NCI-H2107 treated with DMSO at 0.1 percent for 48 hours (cell line): ENCODE measurements at regions not wholly inside any gene's neighbourhood (a gene's known extent, or its start where the extent isn't known, plus 50 kb on each side); places are given as distances from the start of the nearest gene placed in this dataset.
A peak's percentile ranks its signal among the peaks of the same experiment; 100 is the strongest.

ENCODE experiments used
- DNase-seq: peaks from one replicate; lab custom pipeline; 2025; ENCODE audit not compliant: unreplicated experiment; lab: John Stamatoyannopoulos, UW

DNA sequence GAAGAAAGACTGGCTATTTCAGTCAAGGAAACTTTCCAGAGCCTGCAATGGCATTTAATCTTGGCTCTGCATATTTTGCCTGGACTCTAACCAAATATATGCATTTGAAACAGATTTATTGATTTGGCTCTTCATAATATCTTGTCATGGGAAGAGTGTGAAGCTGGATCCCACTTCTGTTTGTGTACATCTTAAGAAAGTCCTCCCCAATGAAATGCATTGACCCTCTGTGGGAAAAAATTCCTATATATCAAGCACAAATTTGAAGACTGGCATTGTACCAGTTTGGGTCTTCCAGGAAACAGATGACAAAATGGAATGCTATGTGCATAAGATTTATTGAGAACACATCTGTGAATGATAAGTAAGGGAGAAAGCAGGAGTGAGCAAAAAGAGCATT is 897.3 kb upstream of the TENM3 start:
- DNase-seq, result no peak

DNA sequence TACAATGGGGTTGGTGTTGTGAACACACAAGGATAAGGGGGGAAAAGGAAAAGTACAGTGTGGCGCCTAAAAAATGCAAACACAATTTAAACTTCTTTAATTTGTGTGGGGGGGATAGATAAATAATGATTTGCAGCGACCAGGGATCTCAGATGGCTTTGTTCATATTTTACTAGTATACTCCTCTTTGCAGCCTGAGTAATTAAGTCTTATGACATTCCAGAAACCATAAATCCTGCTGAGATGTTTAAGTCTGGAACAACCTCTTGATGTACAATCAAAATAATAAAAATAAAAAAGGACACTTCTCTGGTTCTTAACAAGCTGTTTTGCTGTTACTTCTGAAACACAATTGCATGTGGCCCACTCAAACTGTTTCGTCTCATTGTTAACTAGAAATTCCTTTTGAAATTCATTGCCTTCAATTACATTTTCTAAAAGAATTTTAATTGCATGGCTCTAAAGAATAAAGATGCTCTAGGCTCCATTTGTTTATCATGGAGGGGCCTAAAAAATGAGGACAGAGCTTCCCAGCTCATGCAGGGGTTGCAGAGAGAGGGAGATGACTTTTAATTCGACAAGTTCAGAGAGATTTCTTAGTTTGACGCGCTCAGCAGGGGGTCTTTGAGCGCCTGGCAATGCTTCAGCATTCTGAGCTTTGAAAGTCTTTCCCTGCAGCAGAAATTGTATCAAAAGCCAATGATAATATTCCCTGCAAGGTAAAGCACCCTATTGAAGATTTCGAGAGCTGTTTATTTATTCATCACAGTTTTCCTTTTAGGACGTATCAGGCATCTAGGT is 892.4 kb upstream of the TENM3 start:
- DNase-seq, result no peak

DNA sequence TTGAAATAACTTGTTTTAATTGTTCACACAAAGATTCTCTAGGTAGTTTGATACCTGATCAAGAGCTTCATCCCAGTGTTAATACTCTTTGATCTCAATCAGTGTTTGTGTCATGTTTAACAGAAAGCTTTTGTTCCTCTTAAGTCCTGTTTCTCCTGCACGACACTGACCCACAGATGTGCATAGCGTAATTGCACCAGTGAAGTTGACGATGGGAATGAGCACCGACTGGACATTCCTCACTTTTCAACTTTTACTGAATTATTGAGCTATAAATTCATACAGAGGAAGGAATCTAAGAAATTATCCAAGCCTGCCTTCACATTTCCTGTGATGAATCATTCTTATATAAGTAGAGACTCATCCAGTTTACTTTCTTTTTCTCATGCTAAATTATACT is 878.7 kb upstream of the TENM3 start:
- DNase-seq, result no peak

DNA sequence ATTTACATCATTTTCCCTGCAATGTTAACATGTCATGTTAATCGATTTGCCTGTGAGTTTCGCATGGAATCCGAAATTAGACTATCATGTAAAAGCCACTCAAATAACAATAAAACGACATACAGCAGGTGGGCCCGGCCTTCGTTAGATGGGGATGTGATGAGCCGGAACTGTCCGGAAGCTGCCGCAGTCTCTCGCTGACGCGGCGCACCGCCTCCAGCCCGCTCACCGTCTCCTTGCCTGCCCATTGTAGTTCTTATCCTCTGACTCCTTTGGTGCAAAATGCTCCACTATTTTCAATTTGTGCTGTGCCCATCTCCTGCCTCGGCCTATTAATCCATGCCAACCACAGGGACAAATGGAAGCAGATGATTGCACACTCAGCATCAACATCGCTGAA is 877.5 kb upstream of the TENM3 start:
- no peak for DNase-seq

DNA sequence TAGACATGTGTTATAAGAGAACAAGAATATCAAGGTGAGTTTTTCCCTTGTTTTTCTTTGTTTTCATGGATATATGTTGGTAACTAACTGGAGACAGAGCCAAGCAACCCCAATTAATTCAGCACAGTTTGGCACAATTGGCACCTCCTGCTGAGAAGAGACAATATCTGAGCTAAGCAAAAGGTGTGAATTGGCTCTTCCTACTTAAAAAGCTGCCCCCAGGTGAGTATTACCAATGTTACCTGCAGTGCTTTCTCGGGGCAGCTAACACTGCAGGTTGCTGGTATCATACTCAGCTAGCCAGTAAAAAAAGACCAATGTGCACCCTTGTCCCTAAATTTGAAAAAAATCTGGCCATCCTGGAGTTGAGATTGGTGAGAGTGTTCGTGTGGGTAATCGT is 871.2 kb upstream of the TENM3 start:
- no peak for DNase-seq

DNA sequence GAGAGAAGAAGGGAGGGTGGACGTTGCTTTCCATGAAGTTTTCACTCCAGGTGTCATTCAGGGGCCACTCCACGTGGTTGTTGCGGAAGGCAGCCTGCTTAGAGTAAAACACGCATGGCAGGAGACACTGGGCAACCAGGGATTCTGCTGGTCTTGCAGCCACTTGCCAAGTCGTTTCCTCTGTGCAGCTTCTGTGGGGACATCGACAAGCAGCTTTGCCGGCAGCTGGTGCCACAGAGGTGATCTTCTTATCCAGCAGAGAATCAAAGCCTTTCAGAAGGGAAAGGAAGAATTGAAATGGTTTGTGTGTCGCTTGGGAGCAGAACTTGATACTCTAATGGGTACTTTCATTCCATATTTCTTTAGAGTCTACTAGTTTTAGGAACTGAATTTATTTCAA is 867.1 kb upstream of the TENM3 start:
- DNase-seq, result no peak

DNA sequence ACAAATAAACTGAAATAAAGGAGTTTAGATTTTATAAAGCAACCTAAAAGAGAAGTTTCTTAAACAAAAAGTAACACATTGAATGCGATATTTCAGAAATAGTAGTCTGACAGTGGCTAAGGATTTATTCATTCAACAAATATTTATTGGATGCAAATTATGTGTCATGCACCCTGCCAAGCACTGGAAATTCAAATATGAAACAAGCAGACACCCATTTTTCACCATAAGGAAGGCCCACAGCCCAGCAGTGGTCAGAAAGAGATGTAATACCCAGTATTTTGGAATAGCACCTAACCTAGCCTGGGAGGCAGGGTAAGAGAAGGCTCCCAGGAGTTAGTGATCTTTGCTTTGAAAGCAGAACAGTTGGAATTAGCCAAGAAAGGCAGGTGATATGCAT is 855.1 kb upstream of the TENM3 start:
- no peak for DNase-seq

DNA sequence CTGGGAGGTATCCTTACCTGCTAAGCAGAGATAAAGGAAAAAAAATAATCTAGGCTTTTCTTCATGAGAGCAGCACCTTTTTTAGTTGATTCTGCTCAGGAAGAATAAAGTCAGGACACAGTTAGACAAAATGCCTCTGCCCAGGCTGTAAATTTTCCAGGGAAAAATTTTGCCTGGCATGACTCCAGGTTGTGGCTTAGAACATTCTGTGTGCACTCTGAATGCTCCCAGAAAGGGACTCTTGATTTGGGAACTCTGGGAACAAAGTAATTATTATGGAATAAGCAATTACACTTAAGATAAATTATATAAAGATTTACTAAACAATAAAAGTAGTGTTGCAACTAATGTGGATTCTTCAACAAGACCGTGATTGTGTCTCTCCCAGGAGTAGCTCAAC is 826.2 kb upstream of the TENM3 start:
- DNase-seq, result no peak

DNA sequence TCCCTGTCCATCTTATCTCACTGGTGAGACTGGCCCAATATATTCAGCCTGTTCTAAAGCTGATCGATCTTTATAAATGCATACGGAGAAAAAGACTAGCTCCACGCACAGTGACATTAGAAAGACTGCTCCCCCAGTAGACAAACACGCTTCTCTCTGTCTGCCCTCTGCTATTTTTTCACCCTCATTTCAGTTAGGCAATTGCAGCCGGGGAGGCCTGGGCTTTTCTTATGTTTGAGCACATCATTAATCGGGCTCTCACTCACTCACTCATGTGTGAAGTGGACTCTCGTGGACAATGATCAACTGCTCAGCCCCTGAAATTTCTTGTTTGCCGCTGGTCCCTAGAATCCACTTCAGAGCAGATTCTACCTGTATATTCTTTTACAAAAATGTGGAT is 824.7 kb upstream of the TENM3 start:
- DNase-seq, result peak; percentile 46

DNA sequence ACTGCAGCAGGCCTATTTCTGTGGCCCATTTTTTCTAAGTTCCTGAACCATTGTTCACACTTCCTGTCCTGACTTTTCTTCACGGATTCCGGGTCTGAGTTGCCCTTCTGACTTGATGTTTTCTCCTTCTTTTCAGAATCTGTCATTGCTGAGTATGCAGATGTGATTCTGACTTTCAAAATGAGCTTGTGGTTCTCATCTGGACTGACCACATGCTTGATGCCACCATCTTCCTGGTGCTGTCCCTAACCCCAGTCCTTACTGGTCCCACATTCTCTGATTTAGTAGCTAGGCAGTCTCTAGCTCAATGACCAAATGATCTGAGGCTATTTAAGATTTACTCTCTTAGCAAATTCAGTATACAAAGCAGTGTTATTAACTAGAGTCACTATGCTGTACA is 822.3 kb upstream of the TENM3 start:
- no peak for DNase-seq

DNA sequence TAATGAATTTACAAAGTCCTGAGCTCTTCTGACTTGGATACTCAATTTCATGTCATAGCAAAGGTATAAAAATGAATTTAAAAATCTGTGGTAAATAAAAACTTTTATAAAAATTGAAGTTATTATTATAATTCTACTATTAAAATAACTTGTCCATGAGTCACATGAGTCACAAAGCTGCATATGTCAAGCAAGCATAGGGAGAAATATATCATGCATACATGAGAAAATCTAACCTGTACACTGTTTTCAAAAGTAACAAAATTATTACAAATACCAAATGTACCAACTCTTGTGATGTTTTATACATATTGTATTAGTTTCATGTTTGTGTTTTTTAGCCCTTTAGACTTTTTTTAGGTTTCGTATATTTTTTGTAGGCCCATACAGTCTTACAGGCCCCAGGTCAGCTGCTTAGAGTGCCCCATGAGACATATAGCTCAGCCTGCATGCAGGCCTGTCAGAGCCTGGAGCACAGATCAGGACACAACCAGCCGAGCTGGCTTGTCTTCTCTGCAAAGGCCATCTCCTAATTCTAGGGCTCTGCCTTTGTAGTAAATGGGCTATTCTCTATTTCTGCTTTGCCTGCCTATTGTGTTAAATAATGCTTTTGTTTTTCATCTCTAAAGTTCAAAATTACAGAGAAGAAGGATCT is 818.7 kb upstream of the TENM3 start:
- no peak for DNase-seq

DNA sequence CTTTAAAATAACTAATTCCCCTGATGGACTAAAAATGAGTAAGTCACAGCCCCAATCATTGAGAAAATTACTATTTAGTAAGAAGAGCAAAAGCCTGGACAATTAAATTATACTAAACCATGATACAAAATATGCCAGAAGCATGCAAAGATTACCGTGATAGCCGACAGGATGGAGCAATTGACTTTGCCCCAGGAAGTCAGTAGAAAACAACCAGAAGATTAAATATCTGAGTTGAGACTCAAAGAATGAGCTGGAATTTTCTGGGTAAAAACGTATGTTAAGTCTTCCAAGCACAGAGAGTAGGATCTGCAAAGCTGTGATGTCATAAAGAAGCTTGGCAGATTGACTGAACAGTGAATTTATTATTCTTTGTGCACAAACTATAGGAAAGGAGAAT is 816.1 kb upstream of the TENM3 start:
- DNase-seq, result no peak

DNA sequence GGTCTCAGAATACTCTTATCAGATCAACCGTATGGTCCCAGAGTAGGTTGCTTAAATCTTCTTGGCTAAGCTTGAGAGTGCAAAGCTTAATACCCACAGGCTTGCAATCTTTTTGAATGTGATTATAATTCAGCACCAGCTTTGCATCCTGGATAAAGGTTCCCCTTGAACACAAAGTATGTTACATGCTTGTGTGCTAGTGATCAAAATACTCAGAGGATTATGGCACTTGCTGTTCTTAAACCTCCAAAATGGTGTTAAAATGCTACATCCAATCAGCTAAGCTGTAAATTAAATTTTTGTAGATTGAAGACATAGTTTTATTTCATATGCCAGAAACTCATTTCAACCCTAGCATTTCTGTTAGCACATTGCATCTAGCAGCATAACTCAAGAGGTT is 812.2 kb upstream of the TENM3 start:
- DNase-seq, result no peak

DNA sequence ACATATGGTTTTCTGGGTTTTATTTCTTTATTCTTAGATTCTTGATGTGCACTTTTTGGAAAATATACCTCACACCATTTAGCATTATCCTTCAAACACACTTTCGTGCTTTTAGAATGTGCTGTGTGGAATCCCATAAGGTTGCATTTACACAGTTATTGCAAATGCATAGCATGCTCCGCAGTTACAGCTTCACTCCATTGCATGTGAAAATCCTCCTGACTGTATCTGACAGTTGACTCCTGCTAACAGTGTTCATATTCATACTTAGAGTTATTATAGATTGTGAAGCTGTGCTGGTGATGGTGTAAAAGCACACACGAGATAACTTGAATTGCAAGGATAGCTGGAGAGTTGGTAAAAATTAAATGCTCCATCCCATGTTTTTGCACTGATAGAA is 811.5 kb upstream of the TENM3 start:
- DNase-seq, result no peak

DNA sequence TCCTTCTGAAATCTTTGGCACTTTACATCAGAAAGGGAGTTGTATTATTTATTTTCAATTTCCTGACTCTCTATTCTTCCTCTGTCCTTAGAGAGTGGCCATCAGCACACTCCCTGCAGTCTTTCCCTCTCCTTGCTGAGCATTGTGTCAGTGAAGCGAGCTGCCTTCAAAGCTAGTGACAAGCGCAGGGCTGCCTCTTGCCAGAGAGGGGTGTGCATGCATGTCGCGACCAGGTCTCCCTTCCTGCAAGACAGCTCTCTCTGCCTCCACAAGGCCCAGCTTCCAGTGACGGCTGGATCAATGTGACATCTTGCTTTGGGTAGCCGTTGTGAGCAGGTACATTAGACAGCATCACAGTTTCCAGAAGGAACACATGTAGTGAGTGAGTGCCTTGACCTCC is 810.9 kb upstream of the TENM3 start:
- no peak for DNase-seq

DNA sequence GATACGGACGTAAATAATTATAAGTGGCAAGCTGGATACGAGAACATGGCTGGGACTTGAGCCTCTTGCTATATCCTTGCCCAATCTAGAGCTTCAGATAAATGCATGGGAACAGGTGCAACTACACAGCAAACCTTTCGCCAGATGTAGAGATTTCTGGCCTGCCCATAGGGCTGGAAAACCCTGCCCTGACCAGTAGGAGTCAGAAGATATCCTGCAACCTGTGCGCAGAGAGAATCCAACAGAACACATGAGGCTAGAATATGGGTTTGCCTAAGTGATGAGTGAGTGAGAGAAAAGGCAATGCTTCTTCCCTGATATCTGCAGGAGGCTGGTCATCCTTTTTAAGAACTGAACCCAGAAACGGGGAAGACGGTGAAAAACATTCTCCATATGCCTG is 805.3 kb upstream of the TENM3 start:
- DNase-seq, result no peak

DNA sequence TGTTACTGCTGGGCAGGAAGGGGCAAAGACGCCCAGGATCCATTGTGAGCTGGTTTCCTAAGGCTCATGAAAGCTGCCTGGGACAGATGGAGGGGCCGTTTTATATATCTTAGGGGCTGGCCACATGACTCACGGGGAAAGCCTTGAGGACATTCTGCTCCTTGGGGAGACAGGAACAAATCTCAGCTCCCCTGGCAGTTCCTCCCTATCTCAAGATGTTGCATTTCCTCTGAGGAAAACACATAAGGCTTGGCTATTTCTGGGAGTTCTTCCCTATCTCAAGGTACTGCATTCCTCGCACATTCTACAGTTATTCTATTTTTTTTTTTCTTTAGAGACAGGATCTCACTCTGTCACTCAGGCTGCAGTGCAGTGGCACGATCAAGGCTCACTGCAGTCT is 804.6 kb upstream of the TENM3 start:
- DNase-seq, result no peak

DNA sequence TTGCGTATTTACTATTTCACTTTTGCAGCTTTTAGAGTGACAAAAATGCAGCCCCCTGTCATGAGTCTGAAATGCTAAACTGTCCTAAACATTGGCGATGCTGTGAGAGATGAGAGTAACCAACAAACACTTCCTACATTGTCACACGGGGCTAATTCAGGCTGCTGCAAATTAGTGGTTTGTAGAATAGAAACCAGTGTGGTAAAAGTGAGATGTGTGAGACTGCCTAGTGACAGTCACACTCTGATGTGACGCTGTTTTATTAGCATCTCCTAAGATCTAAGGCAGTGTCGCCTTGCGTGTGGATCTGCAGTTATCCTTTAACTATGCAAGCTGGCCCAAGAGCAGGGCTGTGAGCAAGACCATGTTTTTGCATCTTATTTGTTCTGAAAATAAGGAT is 800.2 kb upstream of the TENM3 start:
- DNase-seq, result no peak

DNA sequence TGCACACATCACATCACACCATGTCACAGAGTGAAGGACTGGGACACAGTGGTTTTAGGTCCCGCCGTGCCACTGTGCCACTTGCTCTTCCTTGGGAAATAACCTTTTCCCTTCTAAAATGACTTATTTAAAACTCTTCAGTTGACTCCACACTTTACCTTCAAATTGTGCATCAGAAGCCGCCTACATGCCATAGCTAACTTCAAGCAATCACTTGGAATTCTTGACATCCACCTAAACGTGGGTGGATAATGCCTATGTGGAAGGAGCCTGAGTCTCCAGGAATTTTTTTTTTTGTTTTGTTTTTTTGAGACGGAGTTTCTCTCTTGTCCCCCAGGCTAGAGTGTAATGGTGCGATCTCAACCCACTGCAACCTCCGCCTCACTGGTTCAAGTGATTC is 777.4 kb upstream of the TENM3 start:
- no peak for DNase-seq

DNA sequence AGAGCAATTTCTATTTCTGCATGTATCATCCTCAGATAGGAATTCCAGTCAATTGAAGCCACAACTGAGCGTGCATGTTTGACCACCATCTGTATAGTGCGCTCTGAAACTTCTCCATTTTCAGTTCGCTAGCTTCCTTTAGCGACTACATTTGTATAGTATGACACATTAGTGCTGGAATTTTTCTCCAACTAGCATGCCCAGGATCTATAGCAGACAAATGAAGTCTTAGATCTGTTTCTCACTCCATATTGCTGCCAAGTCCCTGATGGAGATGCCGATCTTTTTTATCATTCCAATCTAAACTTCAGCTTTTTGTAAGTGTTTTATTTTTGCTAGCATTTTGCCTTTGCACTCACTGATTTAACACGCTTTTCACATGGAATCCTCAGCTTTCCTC is 774.8 kb upstream of the TENM3 start:
- no peak for DNase-seq

DNA sequence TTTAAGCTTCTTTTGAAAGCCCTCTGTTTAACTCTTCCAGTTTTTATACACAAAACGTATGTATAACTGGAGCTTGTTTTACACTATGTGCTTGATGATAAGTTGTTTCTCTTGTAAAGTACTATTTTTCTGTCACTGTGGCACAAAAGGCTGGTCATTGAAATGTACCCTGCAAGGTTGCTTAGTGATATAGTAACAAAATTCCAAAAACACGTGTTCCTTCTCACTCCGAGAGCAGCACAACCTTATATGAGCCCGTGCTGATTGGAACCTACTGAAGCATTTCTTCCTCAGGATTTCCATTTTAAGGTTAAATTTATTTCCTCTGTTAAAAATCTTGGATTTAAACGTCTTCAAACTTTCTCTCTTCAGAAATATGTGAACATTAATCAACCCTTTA is 772.9 kb upstream of the TENM3 start:
- DNase-seq, result no peak

DNA sequence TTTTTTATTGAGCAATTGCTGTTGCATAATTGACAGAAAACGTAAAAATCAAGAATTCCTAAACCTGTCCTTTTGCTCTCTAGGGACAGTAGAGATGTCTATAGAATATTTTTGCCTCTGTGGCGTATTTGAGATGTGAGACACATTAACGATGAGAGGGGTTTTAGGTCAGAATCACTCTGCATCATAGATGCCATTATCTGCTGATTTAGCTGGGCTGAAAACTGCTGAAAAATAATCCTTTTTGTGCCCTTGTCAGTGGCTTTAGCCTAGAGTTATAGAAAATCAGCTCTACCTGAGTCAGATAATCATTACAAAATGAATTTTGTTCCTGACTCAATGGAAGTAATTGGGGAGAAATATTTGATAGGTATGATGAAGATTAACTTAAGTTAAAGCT is 767.8 kb upstream of the TENM3 start:
- no peak for DNase-seq
